H1 (cell line): ENCODE measurements at regions not wholly inside any gene's neighbourhood (a gene's known extent, or its start where the extent isn't known, plus 50 kb on each side); places are given as distances from the start of the nearest gene placed in this dataset.

Experiments
- CTCF ChIA-PET: fragments of 300-600 bp; sonication (Branson Sonifier 250); formaldehyde crosslinking; loops from one replicate; lab custom pipeline; 2021; ENCODE audit not compliant: partially characterized antibody; lab: Charles Lee
- POLR2A ChIA-PET: fragments of 300-600 bp; sonication (Branson Sonifier 250); formaldehyde crosslinking; loops from one replicate; lab custom pipeline; 2021; ENCODE audit warnings: inconsistent platforms; ENCODE audit not compliant: partially characterized antibody; lab: Charles Lee
- DNase-seq, 2 experiments: peaks; one replicate each; pipeline versions ENCODE4 v3.0.0 to v3.0.0-alpha.2; 2010 to 2022; ENCODE audit warnings: low spot score in 2 of 2, low read depth in 1 of 2, mixed read lengths in 1 of 2
- FAIRE-seq: peaks from 2 replicates; lab custom pipeline; 2011; peaks lifted over from hg19 to GRCh38; lab: Jason Lieb, UNC
- H2AFZ ChIP-seq: 2 replicates; pipeline ENCODE4 v1.8.1; 2012; ENCODE audit warnings: low read length, inconsistent platforms
- H2AK5ac ChIP-seq: 2 replicates; pipeline ENCODE4 v1.6.1; 2013; ENCODE audit warnings: low read depth, low read length
- H2BK120ac ChIP-seq: replicated peaks from 2 replicates; pipeline ENCODE3; 2013; ENCODE audit warnings: low read depth, low read length, inconsistent platforms
- H2BK12ac ChIP-seq: 2 replicates; pipeline ENCODE4 v1.6.1; 2013; ENCODE audit warnings: low read depth, low read length
- H2BK15ac ChIP-seq: 2 replicates; pipeline ENCODE4 v1.6.1; 2013; ENCODE audit warnings: low read length
- H2BK20ac ChIP-seq: 2 replicates; pipeline ENCODE4 v1.6.1; 2013; ENCODE audit warnings: low read length
- H2BK5ac ChIP-seq: 2 replicates; pipeline ENCODE4 v1.6.1; 2013; ENCODE audit warnings: low read depth, low read length
- H3K14ac ChIP-seq: 2 replicates; pipeline ENCODE4 v1.6.1; 2013; ENCODE audit warnings: inconsistent platforms; ENCODE audit not compliant: insufficient read length
- H3K18ac ChIP-seq: 2 replicates; pipeline ENCODE4 v1.6.1; 2013; ENCODE audit warnings: low read length; ENCODE audit errors: extremely low read depth
- H3K23ac ChIP-seq: 2 replicates; pipeline ENCODE4 v1.6.1; 2013; ENCODE audit warnings: inconsistent platforms; ENCODE audit not compliant: insufficient read length
- H3K23me2 ChIP-seq: 2 replicates; pipeline ENCODE4 v1.6.1; 2013; ENCODE audit warnings: low read depth, low read length
- H3K27ac ChIP-seq: 2 replicates; pipeline ENCODE4 v1.6.1; 2011; ENCODE audit warnings: low read depth, low read length, inconsistent platforms
- H3K27me3 ChIP-seq, 4 experiments: replicated peaks in 1 of 4; 1 replicate in 1 of 4; 2 replicates in 3 of 4; pipeline versions ENCODE4 v1.6.1 to v1.8.1; 2011 to 2013; ENCODE audit warnings: low read length in 3 of 4, mild to moderate bottlenecking in 3 of 4, inconsistent platforms in 2 of 4, mixed read lengths in 2 of 4, moderate library complexity in 1 of 4; ENCODE audit not compliant: control insufficient read depth in 3 of 4, insufficient read depth in 3 of 4; ENCODE audit errors: extremely low read depth in 1 of 4
- H3K36me3 ChIP-seq, 4 experiments: 2 replicates each; pipeline versions ENCODE4 v1.6.1 to v1.8.1; 2011 to 2013; ENCODE audit warnings: mild to moderate bottlenecking in 4 of 4, low read length in 3 of 4, moderate library complexity in 2 of 4, control low read depth in 1 of 4, inconsistent platforms in 1 of 4; ENCODE audit not compliant: insufficient read depth in 4 of 4, control insufficient read depth in 2 of 4
- H3K4ac ChIP-seq: replicated peaks from 2 replicates; pipeline ENCODE3; 2013; ENCODE audit warnings: low read length, low read depth, mixed read lengths, inconsistent platforms; ENCODE audit not compliant: insufficient read length
- H3K4me1 ChIP-seq, 4 experiments: replicated peaks in 1 of 4; 1 replicate in 1 of 4; 2 replicates in 3 of 4; pipeline versions ENCODE4 v1.6.1 to v1.8.1; 2011 to 2013; ENCODE audit warnings: low read length in 3 of 4, inconsistent platforms in 2 of 4, mixed read lengths in 1 of 4; ENCODE audit not compliant: insufficient read depth in 4 of 4, control insufficient read depth in 3 of 4
- H3K4me2 ChIP-seq, 2 experiments: 2 replicates each; pipeline versions ENCODE4 v1.6.1 to v1.8.1; 2011 to 2013; ENCODE audit warnings: low read depth in 2 of 2, low read length in 2 of 2, control low read depth in 1 of 2, inconsistent platforms in 1 of 2, mild to moderate bottlenecking in 1 of 2; ENCODE audit not compliant: insufficient read depth in 1 of 2
- H3K4me3 ChIP-seq, 4 experiments: fragments of 200-600, 300-600 bp in 1 of 4; sonication (generic), shearing (Covaris generic), sonication (Bioruptor Twin) in 1 of 4; 2 replicates each; pipeline versions ENCODE4 v1.5.1 to v1.8.1; 2011 to 2016; ENCODE audit warnings: low read length in 4 of 4, low read depth in 3 of 4, control low read depth in 2 of 4, inconsistent platforms in 2 of 4, mild to moderate bottlenecking in 2 of 4, mixed read lengths in 1 of 4, moderate library complexity in 1 of 4; ENCODE audit not compliant: insufficient read depth in 2 of 4; ENCODE audit errors: extremely low read depth in 1 of 4
- H3K56ac ChIP-seq: replicated peaks from 2 replicates; pipeline ENCODE3; 2013; ENCODE audit warnings: low read depth, mild to moderate bottlenecking, mixed read lengths, low read length, inconsistent platforms; ENCODE audit not compliant: insufficient read length
- H3K79me1 ChIP-seq: 2 replicates; pipeline ENCODE4 v1.6.1; 2013; ENCODE audit warnings: low read depth, low read length, control low read depth
- H3K79me2 ChIP-seq, 2 experiments: 2 replicates each; pipeline versions ENCODE4 v1.6.1 to v1.8.1; 2012 to 2013; ENCODE audit warnings: low read length in 2 of 2, mild to moderate bottlenecking in 2 of 2, inconsistent platforms in 1 of 2; ENCODE audit not compliant: insufficient read depth in 2 of 2, control insufficient read depth in 1 of 2
- H3K9ac ChIP-seq, 4 experiments: replicated peaks in 1 of 4; 1 replicate in 1 of 4; 2 replicates in 3 of 4; pipeline versions ENCODE4 v1.6.1 to v1.8.1; 2011 to 2013; ENCODE audit warnings: low read depth in 3 of 4, low read length in 3 of 4, control low read depth in 2 of 4, mild to moderate bottlenecking in 2 of 4, moderate library complexity in 2 of 4, inconsistent platforms in 1 of 4; ENCODE audit errors: extremely low read depth in 1 of 4
- H3K9me3 ChIP-seq, 2 experiments: 2 replicates each; pipeline versions ENCODE4 v1.6.1 to v1.8.1; 2012 to 2013; ENCODE audit warnings: mild to moderate bottlenecking in 2 of 2, moderate library complexity in 2 of 2, control low read depth in 1 of 2, inconsistent platforms in 1 of 2, low read depth in 1 of 2, low read length in 1 of 2, mixed read lengths in 1 of 2; ENCODE audit not compliant: insufficient read depth in 2 of 2
- H4K20me1 ChIP-seq, 2 experiments: replicated peaks in 1 of 2; 2 replicates each; pipeline versions ENCODE3 to v1.8.1; 2011 to 2013; ENCODE audit warnings: inconsistent platforms in 2 of 2, low read length in 2 of 2, mild to moderate bottlenecking in 1 of 2; ENCODE audit not compliant: insufficient read depth in 2 of 2, control insufficient read depth in 1 of 2
- H4K5ac ChIP-seq: 2 replicates; pipeline ENCODE4 v1.6.1; 2013; ENCODE audit warnings: low read length, low read depth, mixed read lengths, inconsistent platforms; ENCODE audit not compliant: insufficient read length
- H4K8ac ChIP-seq: 2 replicates; pipeline ENCODE4 v1.8.0; 2013; ENCODE audit warnings: mild to moderate bottlenecking, moderate library complexity, low read length, inconsistent platforms; ENCODE audit not compliant: insufficient read depth; ENCODE audit errors: extremely low read depth
- H4K91ac ChIP-seq: replicated peaks from 2 replicates; pipeline ENCODE3; 2013; ENCODE audit warnings: low read length, mixed read lengths, inconsistent platforms; ENCODE audit not compliant: insufficient read length
- BCL11A ChIP-seq, 2 experiments: IDR thresholded peaks; one replicate each; pipeline ENCODE4 v1.6.1; 2011; ENCODE audit warnings: low read depth in 2 of 2, low read length in 2 of 2, mild to moderate bottlenecking in 2 of 2
- CBX8 ChIP-seq: fragments of 300-800, 300-1000 bp; sonication (generic); IDR thresholded peaks from 2 replicates; pipeline ENCODE4 v1.7.1; 2016; ENCODE audit warnings: low read depth, low read length, borderline replicate concordance
- CEBPB ChIP-seq: IDR thresholded peaks from 2 replicates; pipeline ENCODE4 v1.6.1; 2012; ENCODE audit warnings: low read depth, low read length
- CTBP2 ChIP-seq: IDR thresholded peaks from 2 replicates; pipeline ENCODE4 v1.7.0; 2011; ENCODE audit warnings: borderline replicate concordance, mild to moderate bottlenecking, moderate library complexity, mixed read lengths, low read length; ENCODE audit not compliant: insufficient read depth, insufficient read length
- EGR1 ChIP-seq: IDR thresholded peaks from 2 replicates; pipeline ENCODE4 v1.6.1; 2011; ENCODE audit warnings: low read depth, low read length, borderline replicate concordance
- EZH2 ChIP-seq: fragments of 200-600 bp; sonication (generic); IDR thresholded peaks from 2 replicates; pipeline ENCODE4 v1.7.1; 2012; ENCODE audit warnings: low read depth, mild to moderate bottlenecking, moderate library complexity, low read length, inconsistent platforms; ENCODE audit not compliant: severe bottlenecking
- JUND ChIP-seq: IDR thresholded peaks from 2 replicates; pipeline ENCODE4 v1.6.1; 2011; ENCODE audit warnings: mild to moderate bottlenecking, improper control_type of control experiment, low read length
- MAFK ChIP-seq: IDR thresholded peaks from 2 replicates; pipeline ENCODE4 v1.6.1; 2012; ENCODE audit warnings: low read depth, mild to moderate bottlenecking, improper control_type of control experiment, low read length
- RNF2 ChIP-seq: fragments of 200-900, 300-1000 bp; sonication (generic); IDR thresholded peaks from 2 replicates; pipeline ENCODE4 v1.7.1; 2016; ENCODE audit warnings: borderline replicate concordance, low read depth, mild to moderate bottlenecking, antibody characterized with exemption, low read length; ENCODE audit not compliant: poor library complexity, severe bottlenecking; ENCODE audit errors: missing control alignments
- RXRA ChIP-seq: IDR thresholded peaks from 2 replicates; pipeline ENCODE4 v1.6.1; 2011; ENCODE audit warnings: low read depth, mild to moderate bottlenecking, low read length, moderate library complexity; ENCODE audit not compliant: insufficient read depth
- SIN3A ChIP-seq, 2 experiments: IDR thresholded peaks in 1 of 2; conservative IDR thresholded peaks in 1 of 2; 2 replicates each; pipeline ENCODE4 v1.6.1; 2011 to 2012; ENCODE audit warnings: low read length in 2 of 2, improper control_type of control experiment in 1 of 2, low read depth in 1 of 2, mild to moderate bottlenecking in 1 of 2
- SP4 ChIP-seq: IDR thresholded peaks from 2 replicates; pipeline ENCODE4 v1.6.1; 2012; ENCODE audit warnings: low read length, inconsistent platforms
- TEAD4 ChIP-seq: IDR thresholded peaks from 2 replicates; pipeline ENCODE4 v1.6.1; 2012; ENCODE audit warnings: low read depth, low read length, inconsistent platforms, mixed read lengths
- WGBS, 2 experiments: shearing (Covaris generic) in 1 of 2; methylation state at CpG; one replicate each; pipeline versions ENCODE4 v1.1.6 to v1.1.7; 2013 to 2015; ENCODE audit warnings: low lambda C conversion rate in 2 of 2, mixed read lengths in 2 of 2, inconsistent platforms in 1 of 2, low coverage in 1 of 2, missing lambda C conversion rate in 1 of 2; ENCODE audit not compliant: insufficient replicate concordance in 2 of 2, insufficient coverage in 1 of 2, insufficient read length in 1 of 2; ENCODE audit errors: extremely low coverage in 1 of 2, missing lambda C conversion rate in 1 of 2; 5-methylcytosine and 5-hydroxymethylcytosine counted together
- TF ChIP-seq, protein P1 (sequence below): IDR thresholded peaks from 2 replicates; pipeline ENCODE4 v1.6.1; 2012; ENCODE audit warnings: inconsistent platforms

DNA sequence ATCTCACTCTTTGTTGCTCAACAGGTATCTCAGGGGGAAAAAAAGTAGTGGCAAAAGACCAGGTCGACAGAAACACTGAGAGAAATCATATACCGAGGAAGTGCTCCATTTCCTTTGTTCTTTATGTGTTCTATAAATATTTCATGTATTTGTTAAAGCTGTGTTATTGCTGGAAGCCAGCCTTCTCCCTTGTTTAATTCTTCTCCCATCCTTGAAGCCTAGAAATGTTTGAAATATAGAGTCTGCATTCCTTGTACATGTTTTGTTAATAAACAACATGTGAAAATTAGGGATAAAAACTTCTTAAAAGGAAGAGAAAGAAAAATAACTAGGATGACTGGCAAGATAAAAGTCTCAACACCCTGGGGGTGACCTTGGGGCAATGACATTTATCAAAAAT, 186.2 kb downstream of the ANKRD50 start:
- Histone ChIP-seq H4K5ac (no peak overlapping the region), H3K4me3 (no peak overlapping the region), H3K56ac (no peak overlapping the region), H4K20me1 (no peaks in the 10 kb centered on the region), H2BK15ac (no peak overlapping the region), H2BK5ac (no peak overlapping the region), H3K27ac (no peak overlapping the region), H2BK20ac (no peak overlapping the region), H2BK120ac (no peak overlapping the region), H3K18ac (no peak overlapping the region), H3K79me1 (no peaks in the 10 kb centered on the region), H2AFZ (no peak overlapping the region), H3K9ac (no peak overlapping the region), H3K9me3 (no peaks in the 10 kb centered on the region), H3K23ac (no peak overlapping the region), H4K91ac (no peak overlapping the region), H3K79me2 (no peaks in the 10 kb centered on the region), H3K4me2 (no peak overlapping the region), H2AK5ac (no peak overlapping the region), H3K4me1 (no peaks in the 10 kb centered on the region), H3K36me3 (no peaks in the 10 kb centered on the region), H3K23me2 (no peaks in the 10 kb centered on the region), H4K8ac (no peak overlapping the region), H3K14ac (no peak overlapping the region), H3K4ac (no peak overlapping the region), H2BK12ac (no peak overlapping the region), H3K27me3 (no peaks in the 10 kb centered on the region)
- CTCF ChIA-PET = interaction anchor here (1.2 to 1.3 kb wide), 2 partner anchors 10 kb away, joined by 5 to 6 read pairs; no protein-coding TSS in a partner anchor
- no peak for FAIRE-seq
- DNase-seq = no peak
- WGBS, 2 experiments = 84% methylated on average over 2 of the region's 2 CpGs; no CpG with 5 or more reads in 1 of the 2 experiments
- POLR2A ChIA-PET = no interaction called here
- TF ChIP-seq RNF2 (no peak), MAFK (no peak), JUND (no peak), TEAD4 (no peak), EZH2 (no peak), CTBP2 (no peak), SP4 (no peak), RXRA (no peak), BCL11A (IDR thresholded peaks at IDR 0.05; ENCODE audit: low read depth in 2 of 2, low read length in 2 of 2) (no peak), EGR1 (no peak), CBX8 (no peak), SIN3A (conservative IDR thresholded peaks at IDR 0.05 in 1 of 2, IDR thresholded peaks at IDR 0.05 in 1 of 2; ENCODE audit: low read depth in 1 of 2, low read length in 2 of 2) (no peak), CEBPB (no peak)
- TF ChIP-seq, protein P1, sequence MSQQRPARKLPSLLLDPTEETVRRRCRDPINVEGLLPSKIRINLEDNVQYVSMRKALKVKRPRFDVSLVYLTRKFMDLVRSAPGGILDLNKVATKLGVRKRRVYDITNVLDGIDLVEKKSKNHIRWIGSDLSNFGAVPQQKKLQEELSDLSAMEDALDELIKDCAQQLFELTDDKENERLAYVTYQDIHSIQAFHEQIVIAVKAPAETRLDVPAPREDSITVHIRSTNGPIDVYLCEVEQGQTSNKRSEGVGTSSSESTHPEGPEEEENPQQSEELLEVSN = no peak
